ENCODE measurements at regions not wholly inside any gene's neighbourhood (a gene's known extent, or its start where the extent isn't known, plus 50 kb on each side); places are given as distances from the start of the nearest gene placed in this dataset.
"Not testable (repeated sequence)": the region's sequence is repeated elsewhere in the genome, so short reads cannot be mapped to it uniquely, and the experiment has no call there.

GRCh38 chr5:166251786-166252185, 2039.7 kb upstream of the WWC1 start:
- Histone ChIP-seq H3K36me3 (ENCODE audit: control insufficient read depth, insufficient read depth, low read length) (no peaks in the 10 kb centered on the region), H3K4me1 (ENCODE audit: control insufficient read depth, insufficient read depth, low read length) (no peaks in the 10 kb centered on the region), H3K27me3 (ENCODE audit: control insufficient read depth, insufficient read depth, low read length) (no peaks in the 10 kb centered on the region), H3K27ac (ENCODE audit: low read depth, low read length) (no peak overlapping the region), H3K4me3 (ENCODE audit: low read length) (no peak overlapping the region), H3K9ac (ENCODE audit: low read length) (no peak overlapping the region)

GRCh38 chr5:166257661-166258060, 2033.8 kb upstream of the WWC1 start:
- no peak overlapping the region for H3K9ac ChIP-seq (ENCODE audit: low read length)
- no peaks in the 10 kb centered on the region for H3K4me1 ChIP-seq (ENCODE audit: control insufficient read depth, insufficient read depth, low read length)
- no peak overlapping the region for H3K4me3 ChIP-seq (ENCODE audit: low read length)
- H3K27me3 ChIP-seq (ENCODE audit: control insufficient read depth, insufficient read depth, low read length), result no peaks in the 10 kb centered on the region
- no peaks in the 10 kb centered on the region for H3K36me3 ChIP-seq (ENCODE audit: control insufficient read depth, insufficient read depth, low read length)
- no peak overlapping the region for H3K27ac ChIP-seq (ENCODE audit: low read depth, low read length)

GRCh38 chr5:166262395-166262794, 2029.0 kb upstream of the WWC1 start:
- H3K4me3 ChIP-seq (ENCODE audit: low read length), result no peak overlapping the region
- H3K27ac ChIP-seq (ENCODE audit: low read depth, low read length), result no peak overlapping the region
- H3K9ac ChIP-seq (ENCODE audit: low read length), result no peak overlapping the region
- H3K36me3 ChIP-seq (ENCODE audit: control insufficient read depth, insufficient read depth, low read length), result no peaks in the 10 kb centered on the region
- no peaks in the 10 kb centered on the region for H3K27me3 ChIP-seq (ENCODE audit: control insufficient read depth, insufficient read depth, low read length)
- H3K4me1 ChIP-seq (ENCODE audit: control insufficient read depth, insufficient read depth, low read length), result no peaks in the 10 kb centered on the region

GRCh38 chr5:166267907-166268306, 2023.5 kb upstream of the WWC1 start:
- no peak overlapping the region for H3K27ac ChIP-seq (ENCODE audit: low read depth, low read length)
- H3K27me3 ChIP-seq (ENCODE audit: control insufficient read depth, insufficient read depth, low read length), result no peaks in the 10 kb centered on the region

GRCh38 chr5:166270712-166271111, 2020.7 kb upstream of the WWC1 start:
- Histone ChIP-seq H3K9ac (ENCODE audit: low read length) (no peak overlapping the region), H3K4me3 (ENCODE audit: low read length) (no peak overlapping the region), H3K36me3 (ENCODE audit: control insufficient read depth, insufficient read depth, low read length) (no peaks in the 10 kb centered on the region), H3K4me1 (ENCODE audit: control insufficient read depth, insufficient read depth, low read length) (no peaks in the 10 kb centered on the region), H3K27me3 (ENCODE audit: control insufficient read depth, insufficient read depth, low read length) (no peaks in the 10 kb centered on the region), H3K27ac (ENCODE audit: low read depth, low read length) (no peak overlapping the region)

More at GRCh38 chr5:166267907-166268306, 2023.5 kb upstream of the WWC1 start:
- Histone ChIP-seq H3K4me3 (ENCODE audit: low read length) (no peak overlapping the region), H3K36me3 (ENCODE audit: control insufficient read depth, insufficient read depth, low read length) (no peaks in the 10 kb centered on the region), H3K4me1 (ENCODE audit: control insufficient read depth, insufficient read depth, low read length) (no peaks in the 10 kb centered on the region), H3K9ac (ENCODE audit: low read length) (no peak overlapping the region)

- Histone ChIP-seq H3K27me3 (ENCODE audit: control insufficient read depth, insufficient read depth, low read length) (no peaks in the 10 kb centered on the region), H3K36me3 (ENCODE audit: control insufficient read depth, insufficient read depth, low read length) (no peaks in the 10 kb centered on the region), H3K4me3 (ENCODE audit: low read length) (no peak overlapping the region)
Measured at GRCh38 chr5:166276006-166276405, 2015.4 kb upstream of the WWC1 start.

GRCh38 chr5:166279828-166280227, 2011.6 kb upstream of the WWC1 start:
- no peaks in the 10 kb centered on the region for H3K36me3 ChIP-seq (ENCODE audit: control insufficient read depth, insufficient read depth, low read length)
- H3K27me3 ChIP-seq (ENCODE audit: control insufficient read depth, insufficient read depth, low read length), result no peaks in the 10 kb centered on the region
- H3K9ac ChIP-seq (ENCODE audit: low read length), result no peak overlapping the region
- H3K4me3 ChIP-seq (ENCODE audit: low read length), result no peak overlapping the region
- no peaks in the 10 kb centered on the region for H3K4me1 ChIP-seq (ENCODE audit: control insufficient read depth, insufficient read depth, low read length)
- H3K27ac ChIP-seq (ENCODE audit: low read depth, low read length), result no peak overlapping the region

More at GRCh38 chr5:166276006-166276405, 2015.4 kb upstream of the WWC1 start:
- no peaks in the 10 kb centered on the region for H3K4me1 ChIP-seq (ENCODE audit: control insufficient read depth, insufficient read depth, low read length)
- H3K9ac ChIP-seq (ENCODE audit: low read length), result no peak overlapping the region
- H3K27ac ChIP-seq (ENCODE audit: low read depth, low read length), result no peak overlapping the region

- no peak overlapping the region for H3K27ac ChIP-seq (ENCODE audit: low read depth, low read length)
- H3K36me3 ChIP-seq (ENCODE audit: control insufficient read depth, insufficient read depth, low read length), result no peaks in the 10 kb centered on the region
- H3K4me3 ChIP-seq (ENCODE audit: low read length), result no peak overlapping the region
- no peaks in the 10 kb centered on the region for H3K27me3 ChIP-seq (ENCODE audit: control insufficient read depth, insufficient read depth, low read length)
- no peak overlapping the region for H3K9ac ChIP-seq (ENCODE audit: low read length)
- H3K4me1 ChIP-seq (ENCODE audit: control insufficient read depth, insufficient read depth, low read length), result no peaks in the 10 kb centered on the region
Measured at GRCh38 chr5:166281433-166281832, 2010.0 kb upstream of the WWC1 start.

GRCh38 chr5:166282939-166283338, 2008.5 kb upstream of the WWC1 start:
- H3K4me3 ChIP-seq (ENCODE audit: low read length), result no peak overlapping the region
- no peak overlapping the region for H3K9ac ChIP-seq (ENCODE audit: low read length)
- H3K36me3 ChIP-seq (ENCODE audit: control insufficient read depth, insufficient read depth, low read length), result no peaks in the 10 kb centered on the region
- H3K4me1 ChIP-seq (ENCODE audit: control insufficient read depth, insufficient read depth, low read length), result no peaks in the 10 kb centered on the region
- no peak overlapping the region for H3K27ac ChIP-seq (ENCODE audit: low read depth, low read length)
- no peaks in the 10 kb centered on the region for H3K27me3 ChIP-seq (ENCODE audit: control insufficient read depth, insufficient read depth, low read length)

- Histone ChIP-seq H3K27ac (ENCODE audit: low read depth, low read length) (no peak overlapping the region), H3K36me3 (ENCODE audit: control insufficient read depth, insufficient read depth, low read length) (no peaks in the 10 kb centered on the region), H3K9ac (ENCODE audit: low read length) (no peak overlapping the region), H3K4me3 (ENCODE audit: low read length) (no peak overlapping the region), H3K27me3 (ENCODE audit: control insufficient read depth, insufficient read depth, low read length) (no peaks in the 10 kb centered on the region), H3K4me1 (ENCODE audit: control insufficient read depth, insufficient read depth, low read length) (no peaks in the 10 kb centered on the region)
Measured at GRCh38 chr5:166285361-166285760, 2006.1 kb upstream of the WWC1 start.

- Histone ChIP-seq H3K36me3 (ENCODE audit: control insufficient read depth, insufficient read depth, low read length) (no peaks in the 10 kb centered on the region), H3K9ac (ENCODE audit: low read length) (no peak overlapping the region), H3K27ac (ENCODE audit: low read depth, low read length) (no peak overlapping the region), H3K27me3 (ENCODE audit: control insufficient read depth, insufficient read depth, low read length) (no peaks in the 10 kb centered on the region), H3K4me3 (ENCODE audit: low read length) (no peak overlapping the region), H3K4me1 (ENCODE audit: control insufficient read depth, insufficient read depth, low read length) (no peaks in the 10 kb centered on the region)
Measured at GRCh38 chr5:166286832-166287231, 2004.6 kb upstream of the WWC1 start.

- Histone ChIP-seq H3K27ac (ENCODE audit: low read depth, low read length) (no peak overlapping the region), H3K4me3 (ENCODE audit: low read length) (no peak overlapping the region), H3K36me3 (ENCODE audit: control insufficient read depth, insufficient read depth, low read length) (no peaks in the 10 kb centered on the region), H3K4me1 (ENCODE audit: control insufficient read depth, insufficient read depth, low read length) (no peaks in the 10 kb centered on the region), H3K9ac (ENCODE audit: low read length) (no peak overlapping the region), H3K27me3 (ENCODE audit: control insufficient read depth, insufficient read depth, low read length) (no peaks in the 10 kb centered on the region)
Measured at GRCh38 chr5:166287866-166288265, 2003.6 kb upstream of the WWC1 start.

- not testable (repeated sequence) for H3K9ac ChIP-seq (ENCODE audit: low read length); H3K27me3 ChIP-seq (ENCODE audit: control insufficient read depth, insufficient read depth, low read length); H3K27ac ChIP-seq (ENCODE audit: low read depth, low read length); H3K4me3 ChIP-seq (ENCODE audit: low read length); H3K4me1 ChIP-seq (ENCODE audit: control insufficient read depth, insufficient read depth, low read length); H3K36me3 ChIP-seq (ENCODE audit: control insufficient read depth, insufficient read depth, low read length)
Measured at GRCh38 chr5:166291800-166292199, 1999.6 kb upstream of the WWC1 start.

All from rectal smooth muscle tissue (tissue), 1 donor.